ENCODE measurements at regions not wholly inside any gene's neighbourhood (a gene's known extent, or its start where the extent isn't known, plus 50 kb on each side); places are given as distances from the start of the nearest gene placed in this dataset.
"Not testable (repeated sequence)": the region's sequence is repeated elsewhere in the genome, so short reads cannot be mapped to it uniquely, and the experiment has no call there.

DNA sequence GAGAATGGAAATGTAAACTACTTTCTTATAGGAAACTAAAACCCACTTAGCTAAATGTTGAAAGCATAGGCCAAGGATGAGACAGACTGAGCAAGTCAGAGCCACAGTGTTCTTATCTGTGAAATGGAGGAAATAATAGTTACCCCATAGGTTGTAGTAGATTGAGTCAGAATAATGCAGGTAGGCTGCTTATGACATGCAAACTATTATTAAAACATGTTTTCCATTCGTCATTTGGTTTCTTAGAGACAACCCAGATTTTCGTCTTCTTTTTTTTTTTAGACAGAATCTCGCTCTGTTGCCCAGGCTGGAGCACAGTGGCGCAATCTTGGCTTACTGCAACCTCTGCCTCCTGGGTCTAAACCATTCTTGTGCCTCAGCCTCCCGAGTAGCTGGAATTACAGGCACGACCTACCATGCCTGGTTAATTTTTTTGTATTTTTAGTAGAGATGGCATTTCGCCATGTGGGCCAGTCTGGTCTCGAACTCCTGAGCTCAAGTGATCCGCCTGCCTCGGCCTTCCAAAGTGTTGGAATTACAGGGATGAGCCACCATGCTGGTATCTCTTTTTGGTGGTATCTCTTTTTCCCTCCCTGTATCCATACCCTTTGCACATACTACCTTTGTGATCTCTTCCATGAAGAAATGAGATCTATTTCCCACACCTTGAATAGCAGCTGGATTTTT is 196.5 kb upstream of the ZNF217 start:
- peaks cover 3% of the 10 kb centered on the region for H3K4me1 ChIP-seq (ENCODE audit: insufficient read depth, insufficient read length)
- no peak for TF ChIP-seq ZNF274 (IDR thresholded peaks at IDR 0.05; ENCODE audit: low read depth, low read length)
- no peak overlapping the region for H3K9ac ChIP-seq (ENCODE audit: insufficient read length, low read depth)
- no peak overlapping the region for H3K4me3 ChIP-seq (ENCODE audit: insufficient read length, low read depth)
- no peaks in the 10 kb centered on the region for H3K9me3 ChIP-seq (ENCODE audit: insufficient read depth, low read length)
- DNase-seq (ENCODE audit: low read depth, low spot score), result no peak
- H3K27me3 ChIP-seq (ENCODE audit: insufficient read depth, insufficient read length), result no peaks in the 10 kb centered on the region
- H3K36me3 ChIP-seq (ENCODE audit: insufficient read depth, insufficient read length, low read length), result no peaks in the 10 kb centered on the region

DNA sequence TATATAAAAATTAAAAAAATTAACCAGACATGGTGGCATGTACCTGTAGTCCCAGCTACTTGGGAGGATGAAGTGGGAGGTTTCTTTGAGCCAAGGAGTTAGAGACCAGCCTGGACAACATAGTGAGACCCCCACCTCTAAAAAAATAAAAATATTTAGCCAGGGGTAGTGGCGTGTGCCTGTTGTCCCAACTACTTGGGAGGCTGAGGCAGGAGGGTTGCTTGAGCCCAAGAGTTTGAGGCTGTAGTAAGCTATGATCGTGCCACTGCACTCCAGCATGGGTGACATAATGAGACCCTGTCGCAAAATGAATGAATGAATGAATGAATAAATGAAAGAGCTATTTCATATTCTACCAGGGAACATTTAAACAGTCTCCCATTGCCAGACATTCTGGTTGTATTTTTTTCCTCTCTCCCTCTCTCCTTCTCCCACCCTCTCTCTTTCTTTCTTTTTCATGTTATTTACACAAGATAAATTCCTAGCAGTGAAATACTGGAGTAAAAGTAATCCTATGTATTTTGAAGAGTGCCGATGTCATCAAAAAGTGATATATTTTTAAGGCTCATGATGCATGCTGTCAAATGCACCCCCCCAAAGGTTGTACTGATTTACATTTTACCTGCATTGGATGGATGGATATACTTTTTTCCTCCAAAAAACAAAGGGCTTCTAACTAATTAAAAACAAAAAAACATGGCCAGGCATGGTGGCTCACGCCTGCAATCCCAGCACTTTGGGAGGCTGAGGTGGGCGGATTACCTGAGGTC is 194.8 kb upstream of the ZNF217 start:
- no peak for DNase-seq (ENCODE audit: low read depth, low spot score)
- H3K27me3 ChIP-seq (ENCODE audit: insufficient read depth, insufficient read length), result no peaks in the 10 kb centered on the region
- no peak overlapping the region for H3K9ac ChIP-seq (ENCODE audit: insufficient read length, low read depth)
- H3K4me1 ChIP-seq (ENCODE audit: insufficient read depth, insufficient read length), result peaks cover 3% of the 10 kb centered on the region
- H3K9me3 ChIP-seq (ENCODE audit: insufficient read depth, low read length), result no peaks in the 10 kb centered on the region
- no peaks in the 10 kb centered on the region for H3K36me3 ChIP-seq (ENCODE audit: insufficient read depth, insufficient read length, low read length)
- no peak for TF ChIP-seq ZNF274 (IDR thresholded peaks at IDR 0.05; ENCODE audit: low read depth, low read length)
- no peak for TF ChIP-seq YY1 (IDR thresholded peaks at IDR 0.05; ENCODE audit: insufficient read depth, insufficient read length)
- TF ChIP-seq SUZ12 (IDR thresholded peaks at IDR 0.05; ENCODE audit: extremely low read depth, insufficient read depth, insufficient read length), result no peak
- no peak overlapping the region for H3K4me3 ChIP-seq (ENCODE audit: insufficient read length, low read depth)

DNA sequence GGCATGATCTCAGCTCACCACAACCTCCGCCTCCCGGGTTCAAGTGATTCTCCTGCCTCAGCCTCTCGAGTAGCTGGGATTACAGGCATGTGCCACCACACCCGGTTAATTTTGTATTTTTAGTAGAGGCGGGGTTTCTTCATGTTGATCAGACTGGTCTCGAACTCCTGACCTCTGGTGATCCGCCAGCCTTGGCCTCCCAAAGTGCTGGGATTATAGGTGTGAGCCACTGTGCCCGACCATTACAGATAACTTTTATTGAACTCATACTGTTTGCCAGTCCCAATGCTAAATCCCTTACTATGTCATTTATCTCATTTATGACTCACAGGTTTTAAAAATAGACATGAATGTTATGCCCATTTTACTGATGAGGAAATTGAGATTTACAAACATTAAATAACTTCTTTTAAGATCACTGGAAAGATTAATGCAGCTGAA is 193.9 kb upstream of the ZNF217 start:
- not testable (repeated sequence) for DNase-seq (ENCODE audit: low read depth, low spot score); H3K36me3 ChIP-seq (ENCODE audit: insufficient read depth, insufficient read length, low read length); H3K9me3 ChIP-seq (ENCODE audit: insufficient read depth, low read length); H3K9ac ChIP-seq (ENCODE audit: insufficient read length, low read depth); H3K4me1 ChIP-seq (ENCODE audit: insufficient read depth, insufficient read length); H3K4me3 ChIP-seq (ENCODE audit: insufficient read length, low read depth); H3K27me3 ChIP-seq (ENCODE audit: insufficient read depth, insufficient read length)

DNA sequence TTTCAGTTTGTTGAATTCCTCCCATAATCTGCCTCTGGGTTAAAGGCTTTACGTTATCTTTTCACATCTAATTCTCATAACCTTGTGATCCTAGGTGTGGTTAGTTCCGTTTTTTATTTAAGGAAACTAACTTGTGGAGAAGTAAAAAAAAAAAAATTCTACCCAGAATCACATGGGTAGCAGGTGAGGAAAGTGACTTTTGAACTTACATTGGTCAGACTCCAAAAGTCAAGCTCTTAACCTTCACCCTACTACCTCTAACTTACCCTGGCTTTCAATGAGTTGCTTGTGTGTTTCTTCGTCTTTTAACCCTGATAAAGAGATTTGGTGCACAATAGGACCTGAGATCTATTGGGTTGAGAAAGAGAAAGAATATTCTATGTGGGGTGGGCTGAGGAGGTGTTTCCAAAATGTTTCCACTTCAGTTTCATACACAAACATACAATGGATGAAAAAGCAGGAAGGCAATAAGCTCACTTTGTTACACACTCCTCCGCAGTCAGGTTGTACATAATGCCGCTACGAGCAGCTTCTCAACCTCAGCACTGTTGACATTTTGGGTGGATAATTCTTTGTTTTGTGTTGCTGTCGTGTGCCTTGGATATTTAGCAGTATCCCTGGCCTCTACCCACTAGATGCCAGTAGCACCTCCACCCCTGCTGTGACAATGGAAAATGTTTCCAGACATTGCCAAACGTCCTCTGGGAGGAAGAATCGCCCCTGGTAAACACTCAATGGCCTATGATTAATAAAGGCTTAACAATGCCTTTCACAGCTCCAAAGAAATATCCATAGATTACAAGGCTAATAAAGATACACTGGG is 193.0 kb upstream of the ZNF217 start:
- H3K9ac ChIP-seq (ENCODE audit: insufficient read length, low read depth), result no peak overlapping the region
- no peaks in the 10 kb centered on the region for H3K36me3 ChIP-seq (ENCODE audit: insufficient read depth, insufficient read length, low read length)
- H3K9me3 ChIP-seq (ENCODE audit: insufficient read depth, low read length), result no peaks in the 10 kb centered on the region
- H3K4me1 ChIP-seq (ENCODE audit: insufficient read depth, insufficient read length), result peaks cover 3% of the 10 kb centered on the region
- H3K27me3 ChIP-seq (ENCODE audit: insufficient read depth, insufficient read length), result no peaks in the 10 kb centered on the region
- no peak overlapping the region for H3K4me3 ChIP-seq (ENCODE audit: insufficient read length, low read depth)
- TF ChIP-seq SUZ12 (IDR thresholded peaks at IDR 0.05; ENCODE audit: extremely low read depth, insufficient read depth, insufficient read length), result no peak
- TF ChIP-seq ZNF274 (IDR thresholded peaks at IDR 0.05; ENCODE audit: low read depth, low read length), result no peak
- TF ChIP-seq YY1 (IDR thresholded peaks at IDR 0.05; ENCODE audit: insufficient read depth, insufficient read length), result no peak
- no peak for DNase-seq (ENCODE audit: low read depth, low spot score)

DNA sequence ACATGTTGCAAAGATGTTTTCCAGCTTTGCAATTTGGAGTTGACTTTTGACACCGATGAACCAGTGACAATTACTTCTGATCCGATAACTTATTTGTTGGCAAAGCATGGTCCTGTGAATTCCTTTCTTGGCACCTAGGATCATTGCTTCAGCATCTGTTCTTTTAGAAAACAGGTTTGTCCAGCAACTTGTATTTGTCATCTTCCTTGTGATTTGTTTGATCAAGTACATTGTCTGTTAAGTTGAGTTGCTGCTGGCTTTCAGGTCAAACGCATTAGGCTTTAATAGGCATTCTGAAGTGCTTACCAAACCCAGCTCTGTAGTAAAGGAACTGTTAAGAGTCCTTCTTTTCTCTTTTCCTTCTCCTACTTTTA is 192.4 kb upstream of the ZNF217 start:
- H3K9ac ChIP-seq (ENCODE audit: insufficient read length, low read depth), result no peak overlapping the region
- no peaks in the 10 kb centered on the region for H3K36me3 ChIP-seq (ENCODE audit: insufficient read depth, insufficient read length, low read length)
- TF ChIP-seq ZNF274 (IDR thresholded peaks at IDR 0.05; ENCODE audit: low read depth, low read length) (no peak), SUZ12 (IDR thresholded peaks at IDR 0.05; ENCODE audit: extremely low read depth, insufficient read depth, insufficient read length) (no peak), YY1 (IDR thresholded peaks at IDR 0.05; ENCODE audit: insufficient read depth, insufficient read length) (no peak)
- H3K4me3 ChIP-seq (ENCODE audit: insufficient read length, low read depth), result no peak overlapping the region
- no peak for DNase-seq (ENCODE audit: low read depth, low spot score)
- H3K9me3 ChIP-seq (ENCODE audit: insufficient read depth, low read length), result no peaks in the 10 kb centered on the region
- H3K4me1 ChIP-seq (ENCODE audit: insufficient read depth, insufficient read length), result peaks cover 3% of the 10 kb centered on the region
- no peaks in the 10 kb centered on the region for H3K27me3 ChIP-seq (ENCODE audit: insufficient read depth, insufficient read length)

DNA sequence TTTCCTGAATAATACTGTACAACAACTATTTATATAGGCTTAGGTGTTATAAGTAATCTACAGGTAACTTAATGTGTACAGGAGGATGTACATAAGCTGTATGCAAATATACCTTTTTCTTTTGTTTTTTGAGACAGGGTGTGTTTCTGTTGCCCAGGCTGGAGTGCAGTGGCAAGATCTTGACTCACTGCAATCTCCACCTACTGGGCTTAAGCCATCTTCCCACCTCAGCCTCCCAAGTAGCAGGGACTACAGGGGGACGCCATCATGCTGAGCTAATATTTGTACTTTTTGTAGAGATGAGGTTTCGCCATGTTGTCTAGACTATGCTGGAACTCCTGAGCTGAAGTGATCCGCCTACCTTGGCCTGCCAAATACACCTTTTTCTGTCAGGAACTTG is 191.7 kb upstream of the ZNF217 start:
- no peak for TF ChIP-seq SUZ12 (IDR thresholded peaks at IDR 0.05; ENCODE audit: extremely low read depth, insufficient read depth, insufficient read length)
- TF ChIP-seq YY1 (IDR thresholded peaks at IDR 0.05; ENCODE audit: insufficient read depth, insufficient read length), result no peak
- no peak for TF ChIP-seq ZNF274 (IDR thresholded peaks at IDR 0.05; ENCODE audit: low read depth, low read length)
- no peak for DNase-seq (ENCODE audit: low read depth, low spot score)
- H3K36me3 ChIP-seq (ENCODE audit: insufficient read depth, insufficient read length, low read length), result no peaks in the 10 kb centered on the region
- H3K4me1 ChIP-seq (ENCODE audit: insufficient read depth, insufficient read length), result peaks cover 3% of the 10 kb centered on the region
- no peak overlapping the region for H3K9ac ChIP-seq (ENCODE audit: insufficient read length, low read depth)
- H3K4me3 ChIP-seq (ENCODE audit: insufficient read length, low read depth), result no peak overlapping the region
- H3K9me3 ChIP-seq (ENCODE audit: insufficient read depth, low read length), result no peaks in the 10 kb centered on the region
- H3K27me3 ChIP-seq (ENCODE audit: insufficient read depth, insufficient read length), result no peaks in the 10 kb centered on the region

DNA sequence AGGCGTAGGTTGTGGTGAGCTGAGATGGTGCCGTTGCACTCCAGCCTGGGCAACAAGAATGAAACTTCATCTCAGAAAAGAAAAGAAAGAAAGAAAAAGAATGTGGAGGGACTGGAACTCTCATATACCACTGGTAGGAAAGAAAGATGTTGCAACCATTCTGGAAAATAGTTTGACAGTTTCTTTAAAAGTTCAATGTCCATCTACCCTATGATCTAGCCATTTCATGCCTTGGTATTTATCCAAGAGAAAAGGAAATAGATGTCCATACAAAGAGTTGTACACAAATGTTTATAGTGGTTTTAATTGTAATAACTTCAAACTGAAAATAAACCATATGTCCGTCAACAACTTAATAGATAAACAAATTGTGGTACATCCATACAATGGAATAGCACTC is 190.1 kb upstream of the ZNF217 start:
- H3K4me3 ChIP-seq (ENCODE audit: insufficient read length, low read depth), result no peak overlapping the region
- no peak for DNase-seq (ENCODE audit: low read depth, low spot score)
- H3K36me3 ChIP-seq (ENCODE audit: insufficient read depth, insufficient read length, low read length), result no peaks in the 10 kb centered on the region
- H3K9ac ChIP-seq (ENCODE audit: insufficient read length, low read depth), result no peak overlapping the region
- peaks cover 3% of the 10 kb centered on the region for H3K4me1 ChIP-seq (ENCODE audit: insufficient read depth, insufficient read length)
- H3K27me3 ChIP-seq (ENCODE audit: insufficient read depth, insufficient read length), result no peaks in the 10 kb centered on the region
- no peaks in the 10 kb centered on the region for H3K9me3 ChIP-seq (ENCODE audit: insufficient read depth, low read length)
- TF ChIP-seq ZNF274 (IDR thresholded peaks at IDR 0.05; ENCODE audit: low read depth, low read length) (no peak), SUZ12 (IDR thresholded peaks at IDR 0.05; ENCODE audit: extremely low read depth, insufficient read depth, insufficient read length) (no peak), YY1 (IDR thresholded peaks at IDR 0.05; ENCODE audit: insufficient read depth, insufficient read length) (no peak)
